GM19372 (cell line): ENCODE measurements at regions not wholly inside any gene's neighbourhood (a gene's known extent, or its start where the extent isn't known, plus 50 kb on each side); places are given as distances from the start of the nearest gene placed in this dataset.

ENCODE experiments used
- ATAC-seq: cut with Tn5 transposase; IDR thresholded peaks from one replicate; pipeline ENCODE4 v1.9.1; 2021; ENCODE audit warnings: mild to moderate bottlenecking, low read depth, moderate library complexity; ENCODE audit not compliant: unreplicated experiment

DNA sequence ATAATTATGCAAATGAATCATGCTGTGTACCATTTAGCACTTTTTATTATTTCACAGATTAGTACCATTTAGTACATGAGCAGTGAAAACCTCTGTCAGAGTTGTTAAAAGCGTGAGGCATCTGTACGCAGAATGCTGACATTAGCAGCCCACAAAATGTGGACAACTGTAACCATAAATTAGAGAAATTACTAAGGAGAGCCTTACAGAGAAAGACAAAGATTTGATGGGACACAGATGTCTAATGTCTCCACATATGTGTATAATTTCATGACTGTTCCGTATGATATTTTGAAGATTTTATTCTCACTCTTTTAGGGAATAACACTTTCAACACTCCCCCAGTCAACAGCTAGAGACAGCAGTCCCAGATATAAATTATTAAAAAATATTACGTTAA is 414.0 kb upstream of the ANKRD30A start:
- ATAC-seq = no peak

DNA sequence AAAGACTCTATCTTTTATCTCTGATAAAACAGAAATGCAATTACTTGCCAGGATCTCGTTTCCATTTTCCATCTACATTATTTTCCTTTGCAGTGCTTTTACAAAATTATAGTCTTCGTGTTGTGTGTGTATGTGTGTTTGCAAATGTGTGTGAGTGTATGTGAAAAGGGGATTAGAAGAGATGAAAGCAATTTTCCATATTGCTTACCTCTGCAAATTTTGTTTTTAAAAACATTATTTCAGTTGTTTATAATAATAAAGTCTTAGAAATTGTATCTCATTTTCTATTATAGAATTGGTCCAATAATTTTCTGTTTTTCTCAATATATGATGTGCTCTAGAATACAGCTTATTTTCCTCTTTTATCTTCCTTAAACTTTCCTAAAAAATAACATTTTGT is 421.3 kb upstream of the ANKRD30A start:
- no peak for ATAC-seq

DNA sequence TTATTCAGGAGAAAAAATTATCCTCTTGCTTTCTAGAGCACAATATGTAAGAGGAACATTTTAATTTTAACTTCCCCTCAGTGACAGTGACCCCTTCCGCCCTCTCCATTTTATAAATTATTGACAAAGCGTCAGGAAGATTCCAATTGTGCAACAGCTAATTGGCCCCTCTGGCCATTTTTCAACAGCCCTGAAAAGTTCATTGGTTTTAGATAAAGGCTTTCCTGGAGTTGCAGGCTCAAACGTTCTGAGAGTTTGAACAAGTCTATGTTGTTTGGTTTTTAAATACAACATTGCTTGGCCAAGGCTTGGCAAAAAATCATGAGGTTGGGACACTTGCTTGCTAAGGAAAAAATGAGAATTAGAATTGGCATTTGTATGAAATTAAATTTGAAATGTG is 422.2 kb upstream of the ANKRD30A start:
- ATAC-seq = no peak

DNA sequence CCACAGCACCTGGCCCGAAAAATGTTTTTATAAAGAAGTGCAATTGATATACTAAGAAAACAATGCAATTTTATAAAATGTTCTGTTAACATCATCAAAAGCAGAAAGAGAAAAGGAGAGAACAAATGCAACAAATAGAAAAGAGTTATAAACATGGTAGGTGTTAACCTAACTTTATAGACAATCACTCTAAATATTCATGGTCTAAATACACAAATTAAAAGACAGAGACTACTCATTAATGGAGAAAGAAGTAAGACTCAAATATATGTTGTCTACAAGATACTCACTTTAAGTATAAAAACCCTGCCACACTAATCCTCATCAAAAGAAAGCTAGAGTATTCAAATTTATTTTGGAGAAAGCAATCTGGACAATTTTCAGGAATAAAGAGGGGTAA is 425.3 kb upstream of the ANKRD30A start:
- ATAC-seq = no peak

DNA sequence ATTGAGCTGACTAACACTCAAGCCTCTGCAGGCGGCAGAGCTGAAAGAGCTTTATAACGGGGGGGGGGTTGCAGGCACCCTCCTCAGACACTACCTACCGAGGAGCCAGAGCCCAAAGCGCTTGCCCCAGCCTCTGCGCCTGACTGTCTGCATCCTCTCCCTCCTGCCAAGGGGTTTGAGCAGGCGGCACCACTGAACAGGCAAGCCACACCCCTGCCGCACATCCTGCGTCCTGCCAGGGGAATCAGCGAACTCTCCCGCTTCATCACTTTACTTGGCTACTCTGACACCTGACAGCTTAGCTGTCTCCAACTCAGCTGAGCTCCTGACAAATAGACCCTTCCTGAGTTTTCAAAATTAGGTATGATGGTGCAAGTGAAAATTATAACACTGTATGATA is 432.6 kb upstream of the ANKRD30A start:
- no peak for ATAC-seq

DNA sequence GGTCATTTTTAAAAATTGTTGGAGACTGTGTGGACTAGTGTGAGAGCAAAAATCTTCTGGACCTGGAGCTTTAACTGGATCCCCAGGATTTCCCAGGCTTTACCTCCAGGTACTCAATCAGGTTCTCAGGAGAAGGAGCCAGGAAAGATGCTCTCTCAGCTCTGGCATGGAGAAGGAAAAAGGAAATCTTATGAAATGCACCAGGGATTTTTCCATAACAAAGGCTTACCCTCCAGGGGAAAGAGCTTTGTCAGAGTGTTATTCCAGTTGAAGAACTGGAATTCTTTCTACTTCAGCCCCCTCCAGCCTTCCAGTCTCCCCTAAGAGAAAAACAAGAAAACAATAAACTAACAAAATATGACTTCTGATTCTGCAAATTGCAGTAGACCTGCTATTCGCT is 436.7 kb upstream of the ANKRD30A start:
- no peak for ATAC-seq

DNA sequence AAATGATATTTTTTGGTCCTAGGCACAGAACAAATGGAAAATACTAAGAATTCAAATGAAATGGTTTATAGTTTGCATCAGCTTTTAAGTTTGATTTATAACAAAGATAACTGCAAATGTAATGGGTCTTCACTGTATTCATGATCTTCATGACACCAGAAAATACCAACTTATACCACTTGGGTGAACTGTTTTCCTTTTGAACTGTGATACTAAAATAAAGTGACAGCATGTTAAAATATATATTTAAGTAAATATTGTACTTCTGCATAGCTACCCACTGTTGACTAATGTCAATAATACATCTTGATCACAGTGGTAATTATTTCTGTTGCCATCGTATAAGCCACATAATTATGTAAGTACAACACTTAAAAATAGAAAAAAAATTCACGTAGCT is 442.0 kb upstream of the ANKRD30A start:
- no peak for ATAC-seq

DNA sequence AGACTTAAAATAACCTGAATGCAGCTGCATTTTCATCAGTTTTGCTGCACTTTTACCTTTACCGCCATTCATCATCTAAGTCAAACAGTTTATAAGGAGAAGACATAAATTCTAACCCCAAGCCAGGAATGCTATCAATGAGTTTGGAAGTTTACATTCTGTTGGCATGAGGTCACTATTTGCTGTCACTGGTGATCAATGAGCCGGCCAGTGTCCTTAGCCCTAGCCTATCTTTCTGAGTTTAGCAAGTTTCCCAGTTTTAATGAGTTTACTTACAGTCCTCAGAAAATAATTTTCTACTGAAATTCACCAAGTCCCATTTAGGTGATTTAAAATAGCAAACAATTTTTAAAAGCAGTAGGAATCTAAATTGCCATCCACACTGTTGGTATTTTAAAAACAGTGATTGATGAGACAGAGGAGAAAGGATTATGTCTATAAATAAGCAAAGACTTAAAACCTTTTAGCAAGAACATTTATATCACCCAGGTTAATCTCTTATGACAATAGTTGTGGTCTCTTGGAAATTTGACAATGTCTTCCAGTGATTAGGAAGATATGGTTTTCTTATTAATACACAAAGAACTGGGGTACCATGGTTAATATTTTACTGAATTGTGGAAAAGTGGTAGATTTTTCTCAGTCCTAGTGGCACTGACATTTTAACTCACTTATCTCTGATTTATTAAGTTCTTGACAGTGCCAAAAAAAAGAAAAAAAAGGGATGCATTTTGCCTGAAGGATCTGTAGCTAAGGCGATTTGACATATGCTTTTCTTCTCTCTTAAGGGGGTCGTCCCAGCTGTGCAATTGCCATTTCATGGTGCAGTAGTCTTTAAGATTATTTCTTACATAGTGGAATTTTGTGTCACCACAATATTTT is 443.4 kb upstream of the ANKRD30A start:
- no peak for ATAC-seq

DNA sequence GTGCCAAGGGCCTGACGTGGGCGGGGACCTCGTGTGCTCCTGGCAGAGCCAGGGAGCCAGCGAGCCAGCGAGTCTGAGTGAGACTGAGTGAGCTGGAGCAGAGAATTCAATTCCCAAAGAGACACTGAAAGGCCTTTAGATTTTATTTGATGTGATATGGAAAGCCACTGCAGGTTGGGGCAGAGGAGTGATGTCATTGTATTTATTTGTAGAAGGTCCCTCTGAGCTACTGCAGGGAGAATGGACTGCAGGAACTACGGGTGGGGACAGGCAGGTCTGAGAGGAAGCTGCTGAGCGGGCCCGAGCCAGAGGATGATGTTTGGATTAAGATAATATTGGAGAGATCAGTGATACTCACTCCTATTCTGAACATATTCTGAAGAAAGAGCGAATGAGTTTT is 445.8 kb upstream of the ANKRD30A start:
- ATAC-seq = no peak

DNA sequence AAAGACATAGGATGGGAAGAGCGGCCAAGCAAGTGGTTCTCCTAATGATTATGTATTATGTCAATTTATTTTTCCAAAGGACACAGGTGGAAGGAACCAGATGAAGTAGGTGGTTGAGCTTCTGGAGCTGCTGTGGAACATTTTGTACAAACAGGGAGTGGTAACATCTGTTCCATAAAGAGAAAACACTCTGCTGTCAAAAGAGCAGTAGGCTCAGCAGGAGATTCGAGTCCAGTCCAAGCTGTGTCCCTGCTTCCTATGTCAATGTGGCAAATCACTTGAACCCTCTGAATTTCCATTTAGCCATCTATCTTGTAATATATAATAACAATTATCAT is 448.0 kb upstream of the ANKRD30A start:
- no peak for ATAC-seq

DNA sequence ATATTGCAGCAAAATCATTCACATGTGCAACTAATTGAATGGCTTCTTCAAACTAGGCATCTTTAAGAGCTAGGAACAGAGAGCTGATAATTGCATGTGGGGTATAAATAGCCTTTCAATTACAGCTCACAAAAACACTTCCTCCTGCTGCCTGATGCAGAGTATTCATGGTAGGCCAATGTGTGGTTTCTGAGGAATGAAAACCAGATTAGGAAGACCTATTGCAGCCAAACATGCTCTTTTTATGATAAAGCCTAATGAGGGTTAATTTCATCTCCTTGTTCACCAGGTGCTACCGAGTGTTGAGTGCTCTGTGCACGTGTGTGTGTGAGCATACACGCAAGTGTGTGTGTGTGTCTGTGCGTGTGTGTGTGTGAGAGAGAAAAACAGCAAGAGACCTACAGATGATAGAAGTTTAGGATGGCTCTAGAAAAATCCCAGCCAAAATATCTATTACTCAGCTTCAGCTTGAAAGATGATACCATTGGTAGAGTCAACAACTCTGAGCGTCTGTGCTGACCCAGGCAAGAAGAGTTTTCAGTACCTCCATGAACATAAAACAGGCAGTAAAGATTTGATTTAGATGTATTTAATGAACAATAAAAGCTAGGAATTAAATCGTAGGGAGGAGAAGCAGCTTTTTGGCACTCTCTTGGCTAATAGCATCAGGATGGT is 448.5 kb upstream of the ANKRD30A start:
- ATAC-seq = no peak

DNA sequence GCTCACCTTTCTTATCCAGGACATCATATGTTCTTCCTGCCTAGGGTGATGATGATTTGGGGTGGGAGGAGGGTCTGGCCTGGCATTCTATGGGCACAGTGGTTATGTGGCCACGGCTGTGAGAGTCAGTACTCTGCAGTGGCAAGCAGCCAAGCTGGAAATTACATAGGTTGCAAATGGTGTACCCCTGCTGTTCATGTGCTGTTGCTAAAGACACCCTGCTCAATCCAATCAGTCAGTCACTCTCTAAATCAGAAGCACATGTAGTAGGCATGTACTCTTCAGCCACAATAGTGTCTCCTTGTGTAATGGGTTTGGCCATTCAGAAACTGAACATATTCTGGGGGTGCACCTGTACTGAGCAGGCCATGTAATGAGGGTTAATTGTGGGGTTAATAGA is 449.1 kb upstream of the ANKRD30A start:
- ATAC-seq = no peak

DNA sequence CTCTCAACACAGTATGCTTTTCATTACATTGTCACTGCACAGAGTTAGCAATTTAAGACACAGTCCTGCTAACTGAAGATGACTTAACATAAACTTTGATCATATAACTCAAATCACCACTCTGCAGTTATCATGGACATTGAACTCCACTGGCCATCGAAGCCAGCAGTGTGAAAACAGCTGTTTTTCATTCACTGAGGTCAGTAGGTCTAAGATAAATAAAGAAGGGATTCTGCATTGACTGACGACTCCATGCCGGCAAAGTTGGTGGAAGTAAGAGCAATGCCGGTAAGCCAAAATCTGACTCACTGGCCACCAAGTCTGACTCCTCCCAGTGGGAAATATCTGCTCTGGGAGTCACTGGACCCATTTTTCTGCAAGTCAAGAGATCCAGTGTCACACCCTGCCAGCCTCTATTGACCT is 449.9 kb upstream of the ANKRD30A start:
- no peak for ATAC-seq

DNA sequence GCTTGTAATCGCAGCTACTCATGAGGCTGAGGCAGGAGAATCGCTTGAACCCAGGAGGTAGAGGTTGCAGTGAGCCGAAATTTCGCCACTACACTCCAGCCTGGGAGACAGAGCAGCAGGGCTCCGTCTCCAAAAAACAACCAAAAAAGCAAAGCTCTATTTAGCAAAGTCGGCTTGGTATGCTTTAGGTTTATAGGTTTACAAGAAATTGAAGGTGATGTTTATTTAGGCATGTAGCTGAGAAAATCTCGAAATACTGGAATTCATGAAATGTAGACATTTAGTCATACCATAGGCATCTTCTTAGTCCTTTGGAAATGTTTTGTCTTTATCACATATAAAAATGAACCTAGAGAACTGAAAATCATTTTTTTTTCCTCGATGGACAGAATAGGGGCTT is 453.8 kb upstream of the ANKRD30A start:
- ATAC-seq = no peak

DNA sequence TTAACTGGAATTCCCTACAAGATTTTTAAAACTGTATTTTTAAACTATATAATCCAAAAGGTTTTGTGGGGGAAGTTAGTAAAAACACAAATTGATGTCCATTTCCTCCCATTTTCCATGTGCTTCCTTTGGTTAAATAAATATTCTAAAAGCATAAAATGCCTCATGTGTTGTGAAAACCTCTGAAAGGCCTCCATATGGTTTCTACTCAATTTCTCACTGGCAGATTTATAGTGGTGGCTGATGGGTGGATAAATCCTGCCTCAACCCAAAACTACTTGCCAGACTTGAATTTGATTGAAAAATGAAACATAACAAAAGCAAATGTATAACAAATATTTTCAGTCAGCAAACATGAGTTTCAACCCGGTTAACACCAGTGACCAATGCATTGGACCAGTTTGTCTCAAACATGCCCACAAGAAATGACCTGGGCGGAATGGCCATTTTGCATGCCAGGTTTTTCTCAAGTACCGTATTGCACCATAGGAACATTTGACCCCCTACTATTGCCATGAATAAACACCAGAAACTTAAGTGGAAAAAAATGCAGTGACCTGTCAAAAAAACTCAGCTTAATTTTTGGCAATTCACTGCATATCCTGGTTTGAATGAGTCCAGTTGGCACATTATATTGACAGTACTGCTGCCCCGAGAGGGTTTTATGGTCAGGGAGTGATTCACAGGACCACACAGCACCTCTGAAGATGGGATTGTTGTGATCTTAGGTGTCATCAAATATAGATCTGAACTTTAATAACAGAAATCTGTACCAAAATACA is 454.6 kb upstream of the ANKRD30A start:
- ATAC-seq = no peak

DNA sequence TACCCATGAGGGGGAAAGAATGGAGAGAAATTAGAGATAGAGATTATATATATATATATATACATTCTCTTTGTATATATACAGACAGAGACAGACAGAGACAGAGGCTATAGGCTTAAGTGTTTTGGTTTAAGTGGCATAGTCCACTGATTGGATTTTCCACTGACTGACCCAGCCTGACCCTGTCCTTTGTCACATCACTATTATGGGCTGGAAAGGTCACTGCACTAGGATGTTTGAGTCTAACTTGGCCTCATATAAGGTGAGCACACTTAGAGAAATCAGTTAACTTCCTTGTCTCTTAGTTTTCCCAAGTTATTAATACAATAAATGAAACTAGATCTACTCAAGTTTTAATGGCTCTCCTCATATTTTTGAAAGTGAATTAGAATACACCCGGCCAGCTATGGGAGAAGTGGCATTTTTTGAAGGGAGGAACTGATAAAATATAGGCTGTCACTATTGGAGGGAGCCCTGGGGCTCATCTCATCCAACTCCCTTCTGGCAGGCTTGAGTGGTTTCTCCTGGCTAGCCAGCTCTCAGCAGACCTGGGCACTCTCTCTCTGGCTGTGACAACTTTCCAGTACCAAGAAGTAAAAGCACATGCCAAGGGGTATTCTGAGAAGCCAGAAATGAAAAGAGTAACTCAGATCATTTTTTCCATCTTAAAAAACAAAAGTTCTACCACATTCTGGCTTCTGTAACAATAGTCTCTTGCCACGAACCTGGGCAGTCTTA is 455.6 kb upstream of the ANKRD30A start:
- no peak for ATAC-seq

DNA sequence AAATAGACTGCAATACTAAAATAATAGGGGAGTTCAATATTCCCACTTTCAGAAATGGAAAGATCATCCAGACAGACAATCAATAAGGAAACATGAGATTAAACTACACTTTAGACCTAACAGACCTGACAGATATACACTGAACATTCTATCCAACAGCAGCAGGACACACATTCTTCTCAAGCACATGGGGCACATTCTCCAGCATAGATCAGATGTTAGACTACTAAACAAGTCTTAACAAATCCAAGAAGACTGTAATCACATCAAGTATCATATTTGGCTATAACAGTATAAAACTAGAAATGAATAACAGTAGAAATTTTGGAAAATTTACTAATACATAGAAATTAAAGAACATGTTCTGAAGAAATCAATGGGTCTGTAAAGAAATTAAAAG is 458.9 kb upstream of the ANKRD30A start:
- no peak for ATAC-seq

DNA sequence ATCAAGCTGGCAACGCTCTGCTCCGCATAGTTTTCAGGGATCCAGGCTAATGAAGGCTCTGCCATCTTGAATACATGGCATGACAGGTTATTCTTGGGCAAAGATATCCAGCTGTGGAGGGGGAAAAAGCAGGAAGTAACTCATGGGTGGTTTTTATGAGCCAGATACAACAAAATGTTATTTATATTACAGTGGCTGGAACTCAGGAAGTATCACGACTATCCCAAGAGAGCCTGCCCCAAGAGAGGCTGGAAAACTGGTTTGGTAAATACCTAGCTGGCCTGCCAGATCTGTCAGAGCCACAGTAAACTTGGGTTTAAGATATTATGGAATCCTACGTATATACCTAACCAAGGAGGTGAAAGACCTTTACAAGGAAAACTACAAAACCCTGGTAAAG is 462.8 kb upstream of the ANKRD30A start:
- ATAC-seq = no peak

DNA sequence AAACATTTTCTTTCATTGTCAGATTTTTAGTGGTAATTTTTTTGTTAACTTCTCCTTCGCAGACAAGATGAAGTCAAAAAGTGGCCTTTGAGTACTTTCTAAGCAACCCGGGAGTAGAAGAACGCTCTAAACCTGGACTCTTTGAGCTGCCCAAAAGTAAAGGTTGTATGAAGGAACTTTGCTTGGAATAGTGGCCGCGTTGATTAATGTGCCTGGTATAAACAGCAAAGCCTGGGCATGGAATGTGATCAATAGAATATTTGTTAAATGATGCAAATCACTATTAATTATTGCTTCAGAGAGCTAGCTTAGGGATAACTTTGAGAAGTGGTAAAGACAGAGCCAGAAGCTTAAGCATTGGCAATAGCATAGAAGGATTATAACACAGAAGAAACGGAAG is 475.1 kb upstream of the ANKRD30A start:
- ATAC-seq = no peak

DNA sequence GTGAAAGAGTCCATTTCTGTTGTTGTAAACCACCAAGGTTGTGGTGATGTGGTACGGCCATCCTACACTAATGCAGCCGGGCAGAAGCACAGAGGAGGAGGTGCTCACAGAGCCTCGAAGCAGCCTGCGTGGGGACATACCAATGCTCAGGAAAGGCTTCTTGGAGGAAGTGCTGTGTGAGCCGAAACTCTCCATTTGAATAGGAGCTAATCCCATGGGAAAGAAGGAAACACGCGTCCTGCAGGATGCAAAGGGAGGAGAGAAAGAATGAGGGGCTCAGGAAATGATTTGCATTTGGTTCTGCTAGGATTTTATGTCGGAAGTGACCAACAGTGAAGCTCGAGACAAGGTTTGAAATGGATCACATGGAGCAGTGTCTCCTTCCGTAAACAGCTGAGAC is 477.9 kb upstream of the ANKRD30A start:
- no peak for ATAC-seq

DNA sequence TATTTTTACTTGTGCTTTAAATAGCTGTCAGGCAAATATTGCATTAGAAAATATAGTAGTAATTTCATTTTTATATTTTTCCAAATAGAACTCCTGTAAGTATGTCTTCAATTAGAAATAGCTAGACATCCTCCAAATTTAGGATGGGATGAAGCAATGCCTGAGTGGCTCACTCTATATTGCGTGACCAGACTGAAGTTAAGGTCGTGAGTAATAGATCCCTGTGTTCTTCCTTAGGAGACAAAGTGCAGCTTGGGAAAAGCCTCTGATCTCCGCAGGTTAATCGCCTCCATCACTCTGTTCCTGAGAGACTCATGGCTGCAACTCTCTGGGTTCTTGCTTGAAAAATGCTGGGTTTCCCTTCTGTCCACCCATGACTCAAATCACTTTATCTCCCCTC is 484.8 kb upstream of the ANKRD30A start:
- ATAC-seq = no peak
